Activated naive CD4-positive, alpha-beta T cell treated with anti-CD3 and anti-CD28 coated beads, Interleukin-2, amount 10 ng/mL, durations not matched to agents 7 days and 5 days (primary cell): ENCODE measurements at regions not wholly inside any gene's neighbourhood (a gene's known extent, or its start where the extent isn't known, plus 50 kb on each side); places are given as distances from the start of the nearest gene placed in this dataset.
A peak's percentile ranks its signal among the peaks of the same experiment; 100 is the strongest.
"Not testable (repeated sequence)": the region's sequence is repeated elsewhere in the genome, so short reads cannot be mapped to it uniquely, and the experiment has no call there.

Experiments used
- CTCF ChIA-PET: fragments of 350-600 bp; sonication (Branson Sonifier 250); formaldehyde crosslinking; loops from one replicate; lab custom pipeline; 2021; ENCODE audit warnings: antibody characterized with exemption; lab: Charles Lee
- DNase-seq: peaks from one replicate; pipeline ENCODE4 v3.0.0-alpha.2; 2020
- H3K27ac Mint-ChIP-seq: one replicate; pipeline ENCODE4 v1.8.0; 2021; ENCODE audit warnings: mild to moderate bottlenecking, moderate library complexity, mixed read lengths
- H3K27me3 Mint-ChIP-seq: one replicate; pipeline ENCODE4 v1.8.0; 2021; ENCODE audit warnings: mild to moderate bottlenecking, mixed read lengths
- H3K36me3 Mint-ChIP-seq: one replicate; pipeline ENCODE4 v1.8.0; 2021; ENCODE audit warnings: mixed read lengths
- H3K4me1 Mint-ChIP-seq: one replicate; pipeline ENCODE4 v1.8.0; 2021; ENCODE audit warnings: mixed read lengths
- H3K4me3 Mint-ChIP-seq: one replicate; pipeline ENCODE4 v1.8.0; 2021; ENCODE audit warnings: mild to moderate bottlenecking, moderate library complexity, mixed read lengths
- H3K9me3 Mint-ChIP-seq: one replicate; pipeline ENCODE4 v1.8.0; 2021; ENCODE audit warnings: mixed read lengths

DNA sequence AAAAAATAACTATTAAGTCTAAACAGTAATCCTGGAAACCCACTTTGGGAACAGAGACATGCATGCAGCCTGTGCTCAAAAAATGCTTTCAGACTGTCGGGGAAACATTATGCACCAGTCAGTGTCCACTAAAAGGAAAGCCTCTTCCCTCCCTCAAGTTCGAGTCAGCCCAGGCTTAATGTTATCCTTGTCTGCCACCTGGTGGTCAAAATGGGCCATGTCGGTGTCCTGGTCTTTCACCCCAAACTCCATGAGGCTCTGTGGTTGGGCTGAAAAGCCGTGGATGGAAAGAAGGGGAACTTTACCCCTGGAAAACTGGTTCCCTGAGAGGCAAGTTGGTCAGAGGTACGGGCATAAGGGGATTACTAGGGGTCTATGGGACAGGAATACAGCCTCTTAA is 88.4 kb upstream of the ZNF492 start:
- H3K9me3 Mint-ChIP-seq = peaks cover 60% of the 10 kb centered on the region
- CTCF ChIA-PET = no interaction called here
- H3K27me3 Mint-ChIP-seq = no peaks in the 10 kb centered on the region
- no peaks in the 10 kb centered on the region for H3K4me1 Mint-ChIP-seq
- H3K36me3 Mint-ChIP-seq = peaks cover 1% of the 10 kb centered on the region
- DNase-seq = peak; percentile 45
- H3K4me3 Mint-ChIP-seq = no peak overlapping the region
- no peak overlapping the region for H3K27ac Mint-ChIP-seq

DNA sequence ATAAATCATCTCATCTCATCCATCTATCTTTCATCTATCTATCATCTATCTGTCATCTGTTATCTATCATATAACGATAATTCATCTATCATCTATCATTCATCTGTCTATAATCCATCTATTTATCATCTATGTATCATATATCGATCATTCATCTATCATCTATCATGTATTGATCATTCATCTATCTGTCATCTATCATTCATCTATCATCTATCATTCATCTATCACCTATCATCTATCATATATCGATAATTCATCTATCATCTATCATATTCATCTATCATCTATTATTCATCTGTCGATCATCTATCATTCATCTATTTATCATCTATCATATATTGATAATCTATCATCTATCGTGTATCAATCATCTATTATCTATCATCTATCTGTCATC is 100.4 kb upstream of the ZNF492 start:
- H3K27ac Mint-ChIP-seq = no peak overlapping the region
- DNase-seq = no peak
- H3K27me3 Mint-ChIP-seq = peaks cover 6% of the 10 kb centered on the region
- CTCF ChIA-PET = no interaction called here
- no peaks in the 10 kb centered on the region for H3K36me3 Mint-ChIP-seq
- no peaks in the 10 kb centered on the region for H3K4me1 Mint-ChIP-seq
- H3K9me3 Mint-ChIP-seq = peaks cover 35% of the 10 kb centered on the region
- H3K4me3 Mint-ChIP-seq = no peak overlapping the region

DNA sequence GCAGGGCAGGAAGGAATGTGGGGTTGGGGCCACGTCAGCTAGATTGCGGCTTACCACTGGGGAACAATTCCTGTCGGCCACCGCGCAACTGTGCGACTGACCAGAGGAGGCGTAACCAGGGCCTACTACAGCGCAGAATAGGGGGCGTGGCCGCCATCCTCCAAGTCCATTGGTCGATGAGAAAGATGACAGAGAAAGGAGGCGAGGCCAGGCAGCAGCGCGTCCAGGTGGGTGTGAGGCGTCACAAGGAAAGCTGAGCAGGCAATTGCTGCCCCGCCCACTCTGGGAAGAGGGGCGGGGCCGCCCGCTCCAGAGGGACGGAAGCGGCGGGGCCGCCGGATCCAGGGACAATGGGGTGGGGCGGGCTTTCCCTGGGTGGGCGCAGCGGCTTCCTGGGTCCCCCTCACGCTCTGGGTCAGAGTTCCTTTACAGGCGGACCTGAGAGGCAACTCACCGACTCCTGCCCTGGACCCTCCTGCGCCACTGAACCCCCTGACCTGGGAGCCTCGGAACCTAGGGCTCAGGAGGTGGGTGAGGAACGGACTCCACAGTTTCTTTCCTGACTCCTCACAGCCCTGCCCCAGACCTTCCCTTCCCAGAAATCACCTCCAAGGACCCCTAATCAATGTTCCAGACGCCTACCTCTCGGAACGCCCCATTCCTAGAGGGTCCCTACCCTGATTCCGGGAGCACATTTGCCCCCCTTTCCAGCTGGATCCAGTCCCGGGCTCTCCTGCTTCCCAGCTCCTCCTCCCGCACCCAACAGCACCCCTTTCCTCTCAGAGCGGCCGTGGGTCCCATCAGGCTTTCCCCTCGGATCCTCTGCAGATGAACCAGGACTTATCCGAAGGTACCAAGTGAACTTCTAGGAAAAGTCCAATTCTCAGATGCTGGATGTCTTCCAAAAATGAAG is 101.5 kb upstream of the ZNF492 start:
- H3K36me3 Mint-ChIP-seq = no peaks in the 10 kb centered on the region

DNA sequence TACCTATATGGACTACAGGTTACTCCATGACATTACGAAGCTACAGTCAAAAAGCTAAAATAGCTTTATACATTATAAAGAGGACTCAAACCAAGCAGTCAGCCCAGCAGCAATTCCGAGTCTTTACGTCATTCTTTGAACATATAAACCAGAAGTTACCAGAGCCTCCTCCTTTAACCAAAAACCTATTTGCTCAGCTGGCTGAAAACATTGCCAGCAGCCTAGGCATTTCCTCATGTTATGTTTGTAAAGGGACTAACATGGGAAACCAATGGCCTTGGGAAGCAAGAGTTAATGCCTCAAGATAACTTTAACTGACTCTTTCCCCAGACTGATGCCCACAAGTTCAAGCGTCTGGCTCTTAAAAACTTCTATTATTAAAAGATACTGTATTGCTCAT is 104.1 kb upstream of the ZNF492 start:
- H3K4me1 Mint-ChIP-seq = no peaks in the 10 kb centered on the region
- H3K27ac Mint-ChIP-seq = no peak overlapping the region
- peaks cover 6% of the 10 kb centered on the region for H3K27me3 Mint-ChIP-seq
- H3K9me3 Mint-ChIP-seq = peaks cover 40% of the 10 kb centered on the region
- no peak for DNase-seq
- CTCF ChIA-PET = no interaction called here
- H3K36me3 Mint-ChIP-seq = no peaks in the 10 kb centered on the region
- no peak overlapping the region for H3K4me3 Mint-ChIP-seq

More for the DNA sequence above, 101.5 kb upstream of the ZNF492 start:
- H3K27me3 Mint-ChIP-seq = peaks cover 6% of the 10 kb centered on the region
- CTCF ChIA-PET = no interaction called here
- peaks cover 40% of the 10 kb centered on the region for H3K9me3 Mint-ChIP-seq
- H3K4me1 Mint-ChIP-seq = no peaks in the 10 kb centered on the region
- H3K27ac Mint-ChIP-seq = no peak overlapping the region
- no peak overlapping the region for H3K4me3 Mint-ChIP-seq
- DNase-seq = no peak

DNA sequence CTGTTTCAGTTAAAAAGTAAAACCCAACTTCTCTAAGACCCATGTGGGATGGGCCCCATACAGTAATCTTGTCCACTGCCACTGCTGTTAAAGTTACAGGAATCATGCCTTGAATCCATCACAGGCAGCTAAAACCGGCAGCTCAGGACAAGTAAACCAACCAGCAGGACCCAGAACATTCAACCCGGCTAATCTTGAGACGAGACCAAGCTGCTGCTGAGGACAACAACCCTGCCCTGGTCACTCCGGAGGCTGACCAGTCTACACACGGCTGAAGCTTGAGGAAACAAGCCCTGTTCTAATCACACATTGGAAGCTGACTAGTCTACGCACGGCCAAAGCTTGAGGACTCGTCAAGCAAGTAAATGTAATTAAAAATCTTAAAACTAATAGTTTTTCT is 105.2 kb upstream of the ZNF492 start:
- CTCF ChIA-PET = no interaction called here
- DNase-seq = no peak
- H3K4me1 Mint-ChIP-seq = no peaks in the 10 kb centered on the region
- H3K9me3 Mint-ChIP-seq = peaks cover 45% of the 10 kb centered on the region
- no peak overlapping the region for H3K27ac Mint-ChIP-seq
- H3K36me3 Mint-ChIP-seq = no peaks in the 10 kb centered on the region
- no peak overlapping the region for H3K4me3 Mint-ChIP-seq
- peaks cover 6% of the 10 kb centered on the region for H3K27me3 Mint-ChIP-seq

DNA sequence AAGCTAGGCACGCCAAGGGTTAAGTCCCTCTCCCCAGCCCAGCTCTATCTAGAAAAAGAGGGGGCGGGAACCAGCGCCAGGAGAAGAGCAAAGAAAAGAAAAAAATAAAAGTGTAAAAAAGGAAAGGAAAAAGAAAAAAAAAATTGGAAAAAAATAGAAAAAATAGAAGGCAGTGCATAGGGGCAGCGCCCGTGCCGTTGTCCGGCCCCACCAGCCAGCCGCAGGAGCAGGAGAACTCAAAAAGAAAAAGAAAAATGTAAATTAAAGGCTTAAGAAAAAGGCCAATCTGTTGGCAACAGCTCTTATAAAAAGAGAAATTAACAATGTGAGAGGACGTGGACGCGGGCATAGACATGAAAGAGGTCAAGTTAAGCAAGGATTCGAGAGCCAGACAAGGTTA is 105.4 kb upstream of the ZNF98 start:
- H3K4me3 Mint-ChIP-seq = no peak overlapping the region
- H3K36me3 Mint-ChIP-seq = no peaks in the 10 kb centered on the region
- no peaks in the 10 kb centered on the region for H3K4me1 Mint-ChIP-seq
- H3K27me3 Mint-ChIP-seq = peaks cover under 1% of the 10 kb centered on the region
- H3K27ac Mint-ChIP-seq = no peak overlapping the region
- CTCF ChIA-PET = interaction anchor here (0.6 kb wide), 1 partner anchor 1057 kb away, joined by 3 read pairs; no protein-coding TSS in a partner anchor
- H3K9me3 Mint-ChIP-seq = peaks cover 47% of the 10 kb centered on the region
- DNase-seq = no peak

DNA sequence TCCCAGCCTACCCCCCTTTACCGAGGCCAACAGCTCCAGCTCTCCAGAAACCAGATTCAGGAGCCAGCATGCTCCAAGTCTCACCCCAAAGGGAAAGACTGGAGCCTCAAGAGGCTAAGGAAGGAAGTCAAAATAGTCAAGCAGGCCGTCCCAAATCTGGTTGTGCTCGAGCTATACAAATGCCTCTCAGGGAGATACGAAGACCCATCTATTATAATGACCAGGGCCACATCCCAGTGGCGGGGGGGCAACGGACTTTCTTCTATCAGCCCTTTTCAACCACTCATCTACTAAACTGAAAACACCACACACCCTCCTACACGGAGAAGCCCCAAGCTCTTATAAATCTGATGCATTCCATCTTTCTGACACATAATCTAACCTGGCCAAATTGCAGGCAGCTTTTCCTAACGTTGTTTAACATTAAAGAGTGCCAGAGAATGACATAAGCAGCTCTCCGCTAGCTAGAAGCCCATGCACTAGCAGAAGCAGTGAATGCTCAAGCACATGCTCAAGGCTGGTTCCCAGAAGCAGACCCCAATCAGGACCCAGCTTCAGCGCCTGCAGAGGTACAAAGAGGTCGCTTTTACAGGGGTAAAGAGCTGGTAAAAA is 104.6 kb upstream of the ZNF98 start:
- DNase-seq = no peak
- no peak overlapping the region for H3K4me3 Mint-ChIP-seq
- peaks cover 46% of the 10 kb centered on the region for H3K9me3 Mint-ChIP-seq

DNA sequence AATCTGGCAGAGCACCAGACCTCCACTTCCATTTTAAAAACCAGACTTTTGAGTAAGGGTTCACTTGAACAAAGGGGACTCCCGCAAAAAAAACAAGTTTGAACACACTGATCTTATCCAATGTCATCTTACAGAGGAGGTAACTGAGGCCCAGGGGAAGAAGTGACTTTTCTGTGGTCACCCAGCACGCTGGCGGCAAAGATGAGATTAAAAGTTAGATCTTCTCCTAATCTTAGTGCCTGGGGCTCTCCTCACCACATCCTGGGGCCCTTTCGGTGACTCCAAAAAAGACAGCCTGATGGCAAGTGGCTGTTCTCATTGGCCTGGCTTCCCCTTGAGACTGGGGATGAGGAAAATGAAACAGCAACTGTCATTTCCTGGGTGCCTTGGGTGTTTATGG is 101.8 kb upstream of the ZNF98 start:
- Mint-ChIP-seq H3K4me1 (no peaks in the 10 kb centered on the region), H3K9me3 (peaks cover 51% of the 10 kb centered on the region), H3K36me3 (peaks cover 1% of the 10 kb centered on the region), H3K27ac (no peak overlapping the region), H3K27me3 (no peaks in the 10 kb centered on the region), H3K4me3 (no peak overlapping the region)
- DNase-seq = no peak
- CTCF ChIA-PET = no interaction called here

More for the DNA sequence above, 104.6 kb upstream of the ZNF98 start:
- H3K27ac Mint-ChIP-seq = no peak overlapping the region
- H3K4me1 Mint-ChIP-seq = no peaks in the 10 kb centered on the region
- no peaks in the 10 kb centered on the region for H3K27me3 Mint-ChIP-seq
- no peaks in the 10 kb centered on the region for H3K36me3 Mint-ChIP-seq
- CTCF ChIA-PET = interaction anchor here (0.6 kb wide), 1 partner anchor 1056 kb away, joined by 3 read pairs; no protein-coding TSS in a partner anchor

DNA sequence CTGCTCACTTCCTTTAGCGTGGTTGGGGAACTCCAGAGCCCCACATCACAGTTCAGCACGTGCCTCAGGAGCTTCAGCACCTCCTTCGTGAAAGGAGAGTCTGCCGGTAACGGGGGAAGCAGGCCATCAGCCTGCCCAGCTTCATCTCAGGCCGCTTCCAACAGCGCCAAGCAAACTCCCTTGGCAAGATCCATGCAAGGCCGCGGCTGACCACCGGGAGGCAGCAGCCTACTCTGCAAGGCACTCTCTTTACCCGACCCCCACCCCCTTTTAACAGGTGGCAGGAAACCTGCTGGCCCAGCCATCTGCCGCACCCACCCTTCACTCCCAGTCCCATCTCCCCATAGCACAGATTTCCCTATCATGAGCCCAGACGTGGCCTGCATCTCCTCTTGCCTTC is 97.4 kb upstream of the ZNF98 start:
- H3K9me3 Mint-ChIP-seq = peaks cover 48% of the 10 kb centered on the region
- H3K4me1 Mint-ChIP-seq, H3K36me3 Mint-ChIP-seq, H3K27me3 Mint-ChIP-seq, DNase-seq, H3K4me3 Mint-ChIP-seq, CTCF ChIA-PET, H3K27ac Mint-ChIP-seq: not testable (repeated sequence)

DNA sequence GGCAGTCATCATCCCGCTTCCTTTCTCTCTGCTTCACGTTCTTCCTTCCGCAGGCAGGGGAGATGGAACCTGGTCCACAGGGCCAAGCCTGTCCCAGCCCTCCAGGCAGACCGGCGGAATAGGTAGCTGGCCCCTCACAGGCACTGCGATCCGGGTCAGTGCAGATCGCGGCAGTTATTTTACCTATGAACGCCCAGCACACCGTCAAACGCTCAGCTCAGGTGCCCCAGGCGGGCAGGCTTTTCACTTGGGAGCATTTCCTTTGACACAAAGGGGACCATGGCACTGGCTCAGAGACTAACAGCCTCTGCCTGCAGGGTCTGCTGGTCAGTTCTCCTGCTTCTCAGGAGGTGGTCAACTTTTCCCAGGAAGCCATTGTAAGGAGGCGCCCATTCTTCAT is 97.0 kb upstream of the ZNF98 start:
- Mint-ChIP-seq H3K4me3 (no peak overlapping the region), H3K27me3 (no peaks in the 10 kb centered on the region), H3K4me1 (no peaks in the 10 kb centered on the region), H3K36me3 (peaks cover 1% of the 10 kb centered on the region), H3K27ac (no peak overlapping the region), H3K9me3 (peaks cover 47% of the 10 kb centered on the region)
- no peak for DNase-seq
- CTCF ChIA-PET = no interaction called here

DNA sequence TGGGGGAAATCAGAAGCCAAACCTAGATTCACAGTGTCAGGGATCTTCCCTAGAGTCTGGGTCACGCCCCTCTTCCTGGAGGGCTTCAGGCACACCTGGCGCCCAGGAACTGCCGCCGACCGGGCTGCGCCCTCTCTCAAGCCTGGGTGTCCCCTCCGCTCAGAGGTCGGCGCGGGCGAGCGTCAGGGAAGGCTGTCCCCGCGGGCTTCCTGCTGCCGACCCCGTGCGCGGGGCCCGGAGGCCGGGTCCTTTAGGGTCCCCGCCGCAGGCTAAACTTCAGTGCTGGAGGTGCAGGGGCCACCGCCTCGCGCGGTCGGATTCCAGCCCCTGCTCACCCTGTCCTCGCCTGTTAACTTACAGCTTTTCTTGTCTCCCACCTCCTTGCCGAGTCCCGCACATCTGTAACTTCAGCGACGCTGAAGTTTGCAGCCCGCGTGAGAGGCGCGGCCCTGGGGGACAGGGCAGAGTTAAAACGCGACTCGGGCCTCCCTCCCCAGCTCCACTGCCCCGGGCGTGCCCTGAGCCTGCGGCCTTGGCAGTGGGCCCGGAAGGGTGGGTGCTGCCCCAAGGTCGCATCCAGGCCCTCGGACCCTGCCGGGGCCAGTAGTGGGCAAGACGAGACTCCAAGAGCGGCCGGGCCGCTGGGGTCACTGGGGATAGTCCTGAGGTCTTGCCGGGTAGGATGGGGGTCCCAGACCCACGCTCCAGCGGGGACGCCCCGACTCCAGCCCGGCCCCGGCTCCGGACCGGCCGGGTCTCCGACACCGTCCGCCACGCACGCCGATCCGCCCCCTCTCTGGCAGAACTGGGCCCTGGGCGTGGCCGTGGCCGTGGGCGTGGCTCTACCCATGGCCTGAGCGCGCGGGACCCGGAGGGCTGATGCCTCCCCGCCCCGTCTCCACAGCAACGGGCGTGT is 95.6 kb upstream of the ZNF98 start:
- CTCF ChIA-PET = no interaction called here
- H3K27ac Mint-ChIP-seq = no peak overlapping the region
- no peaks in the 10 kb centered on the region for H3K27me3 Mint-ChIP-seq
- H3K9me3 Mint-ChIP-seq = peaks cover 47% of the 10 kb centered on the region
- H3K4me1 Mint-ChIP-seq = no peaks in the 10 kb centered on the region
- H3K36me3 Mint-ChIP-seq = peaks cover 1% of the 10 kb centered on the region
- DNase-seq = no peak
- no peak overlapping the region for H3K4me3 Mint-ChIP-seq

DNA sequence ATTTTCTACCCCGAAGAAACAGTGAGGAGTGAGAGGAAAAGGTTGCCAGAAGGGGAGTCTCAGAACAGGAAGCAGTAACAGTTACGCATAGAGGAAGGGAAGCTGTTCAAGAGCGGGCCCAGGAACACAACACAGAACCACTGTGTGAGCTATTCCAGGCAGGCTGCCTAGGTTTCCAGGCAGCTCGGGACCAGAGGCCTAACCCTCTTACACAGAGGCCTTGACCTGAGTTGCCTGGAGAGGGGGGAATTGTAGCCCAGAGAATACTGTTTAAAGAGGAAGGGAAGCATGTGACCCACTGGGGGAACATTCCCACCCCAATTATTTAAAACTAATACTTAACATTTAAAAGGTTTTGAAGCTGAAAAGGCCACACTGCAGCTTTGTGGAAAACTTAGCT is 93.3 kb upstream of the ZNF98 start:
- Mint-ChIP-seq H3K36me3 (peaks cover 1% of the 10 kb centered on the region), H3K9me3 (peaks cover 52% of the 10 kb centered on the region), H3K27ac (no peak overlapping the region), H3K4me3 (no peak overlapping the region), H3K4me1 (no peaks in the 10 kb centered on the region), H3K27me3 (no peaks in the 10 kb centered on the region)
- DNase-seq = no peak
- CTCF ChIA-PET = no interaction called here

DNA sequence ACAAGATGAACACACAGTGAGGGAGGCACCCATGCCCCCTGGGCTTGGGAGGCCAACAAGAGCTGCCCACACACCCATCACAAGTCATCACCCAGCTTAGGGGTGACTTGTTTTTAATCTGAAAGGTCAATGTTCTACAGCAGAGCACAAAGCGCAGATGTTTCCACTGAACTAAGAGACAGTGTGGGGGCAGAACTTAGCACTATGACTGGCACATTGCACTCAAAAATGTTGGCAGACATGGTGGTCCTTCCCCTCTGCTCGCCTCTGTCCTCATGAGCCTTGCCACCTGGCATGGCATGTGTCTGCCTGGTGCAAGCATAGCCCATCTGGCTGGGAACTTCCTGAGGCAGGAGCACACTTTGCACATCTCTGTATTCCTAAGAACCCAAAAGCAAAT is 81.4 kb upstream of the ZNF98 start:
- CTCF ChIA-PET = no interaction called here
- H3K4me3 Mint-ChIP-seq = no peak overlapping the region
- H3K9me3 Mint-ChIP-seq = peaks cover 66% of the 10 kb centered on the region

DNA sequence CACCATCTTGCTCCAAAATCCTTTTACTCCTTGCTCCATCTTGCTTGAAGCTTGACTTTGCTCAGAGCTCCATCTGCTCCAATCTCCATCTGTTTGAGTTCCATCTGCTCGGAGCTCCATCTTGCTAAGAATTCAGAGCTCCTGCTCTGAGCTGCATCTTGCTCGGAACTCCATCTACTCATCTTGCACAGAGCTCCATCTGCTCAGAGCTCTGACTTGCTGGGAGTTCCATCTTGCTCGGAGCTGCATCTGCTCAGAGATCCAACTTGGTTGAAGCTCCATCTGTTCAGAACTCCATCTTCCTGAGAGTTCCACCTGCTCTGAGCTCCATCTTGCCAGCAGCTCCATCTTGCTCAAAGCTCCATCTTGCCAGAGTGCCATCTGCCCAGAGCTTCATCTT is 80.6 kb upstream of the ZNF98 start:
- DNase-seq = no peak
- Mint-ChIP-seq H3K36me3 (no peaks in the 10 kb centered on the region), H3K9me3 (peaks cover 68% of the 10 kb centered on the region), H3K27ac (no peak overlapping the region), H3K4me1 (no peaks in the 10 kb centered on the region), H3K27me3 (no peaks in the 10 kb centered on the region), H3K4me3 (no peak overlapping the region)
- CTCF ChIA-PET = no interaction called here

More for the DNA sequence above, 81.4 kb upstream of the ZNF98 start:
- no peaks in the 10 kb centered on the region for H3K4me1 Mint-ChIP-seq
- no peak for DNase-seq
- H3K27me3 Mint-ChIP-seq = no peaks in the 10 kb centered on the region
- H3K27ac Mint-ChIP-seq = no peak overlapping the region
- no peaks in the 10 kb centered on the region for H3K36me3 Mint-ChIP-seq
